ENCODE measurements at regions not wholly inside any gene's neighbourhood (a gene's known extent, or its start where the extent isn't known, plus 50 kb on each side); places are given as distances from the start of the nearest gene placed in this dataset.

DNA sequence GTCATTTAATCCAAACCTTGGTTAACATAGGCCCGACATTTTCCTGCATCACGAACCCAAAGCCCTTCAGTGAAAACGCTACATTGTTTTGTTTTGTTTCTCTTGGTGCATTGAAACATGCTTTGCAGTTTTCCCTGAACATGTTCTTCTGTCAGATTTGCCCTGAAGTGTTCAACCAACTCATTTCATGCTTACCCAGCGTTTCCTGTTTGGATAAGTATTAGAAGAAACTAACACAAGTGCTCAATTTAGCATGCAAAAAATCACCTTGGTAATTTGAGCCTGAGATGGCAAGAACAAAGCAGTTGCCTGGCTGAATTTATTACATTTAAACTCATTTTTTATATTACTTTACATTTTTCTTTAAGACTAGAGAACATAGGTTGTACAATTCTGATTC lies 160.1 kb upstream of the VCX3A start:
- DNase-seq (ENCODE audit: low read depth, low spot score) (no peak), FAIRE-seq (no peak)
- no peak for TF ChIP-seq EZH2 (IDR thresholded peaks at IDR 0.05; ENCODE audit: low read length)
- TF ChIP-seq, protein P1, sequence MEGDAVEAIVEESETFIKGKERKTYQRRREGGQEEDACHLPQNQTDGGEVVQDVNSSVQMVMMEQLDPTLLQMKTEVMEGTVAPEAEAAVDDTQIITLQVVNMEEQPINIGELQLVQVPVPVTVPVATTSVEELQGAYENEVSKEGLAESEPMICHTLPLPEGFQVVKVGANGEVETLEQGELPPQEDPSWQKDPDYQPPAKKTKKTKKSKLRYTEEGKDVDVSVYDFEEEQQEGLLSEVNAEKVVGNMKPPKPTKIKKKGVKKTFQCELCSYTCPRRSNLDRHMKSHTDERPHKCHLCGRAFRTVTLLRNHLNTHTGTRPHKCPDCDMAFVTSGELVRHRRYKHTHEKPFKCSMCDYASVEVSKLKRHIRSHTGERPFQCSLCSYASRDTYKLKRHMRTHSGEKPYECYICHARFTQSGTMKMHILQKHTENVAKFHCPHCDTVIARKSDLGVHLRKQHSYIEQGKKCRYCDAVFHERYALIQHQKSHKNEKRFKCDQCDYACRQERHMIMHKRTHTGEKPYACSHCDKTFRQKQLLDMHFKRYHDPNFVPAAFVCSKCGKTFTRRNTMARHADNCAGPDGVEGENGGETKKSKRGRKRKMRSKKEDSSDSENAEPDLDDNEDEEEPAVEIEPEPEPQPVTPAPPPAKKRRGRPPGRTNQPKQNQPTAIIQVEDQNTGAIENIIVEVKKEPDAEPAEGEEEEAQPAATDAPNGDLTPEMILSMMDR (optimal IDR thresholded peaks at IDR 0.05 in 1 of 3, IDR thresholded peaks at IDR 0.05 in 1 of 3, conservative IDR thresholded peaks at IDR 0.05 in 1 of 3; ENCODE audit: extremely low read depth in 1 of 3, insufficient read depth in 2 of 3, low read length in 3 of 3): no peak
- H4K20me1 ChIP-seq (ENCODE audit: control insufficient read depth, extremely low read depth, insufficient read depth, low read length): no peaks in the 10 kb centered on the region
- no peaks in the 10 kb centered on the region for H3K9me3 ChIP-seq (ENCODE audit: control insufficient read depth, low read depth, low read length)
- H3K4me2 ChIP-seq (ENCODE audit: control insufficient read depth, extremely low read depth, insufficient read depth, low read depth, low read length): no peak overlapping the region
- H3K9me1 ChIP-seq (ENCODE audit: control insufficient read depth, extremely low read depth, insufficient read depth, low read length): no peaks in the 10 kb centered on the region
- H3K27me3 ChIP-seq (ENCODE audit: control insufficient read depth, extremely low read depth, insufficient read depth, low read length): no peaks in the 10 kb centered on the region
- H3K36me3 ChIP-seq (ENCODE audit: control insufficient read depth in 2 of 2, extremely low read depth in 1 of 2, insufficient read depth in 2 of 2, low read length in 2 of 2): no peaks in the 10 kb centered on the region
- H3K4me1 ChIP-seq (ENCODE audit: control insufficient read depth, extremely low read depth, insufficient read depth, low read length): no peaks in the 10 kb centered on the region
- no peak overlapping the region for H3K27ac ChIP-seq (ENCODE audit: control insufficient read depth, insufficient read depth, low read length)
- no peak overlapping the region for H3K9ac ChIP-seq (ENCODE audit: control insufficient read depth, extremely low read depth, insufficient read depth, low read length)
- no peaks in the 10 kb centered on the region for H3K79me2 ChIP-seq (ENCODE audit: control insufficient read depth, insufficient read depth, low read length)
- no peak overlapping the region for H3K4me3 ChIP-seq (ENCODE audit: control insufficient read depth in 2 of 3, extremely low read depth in 1 of 3, insufficient read depth in 2 of 3, low read depth in 1 of 3, low read length in 3 of 3)
- no peak overlapping the region for H2AFZ ChIP-seq (ENCODE audit: control insufficient read depth, low read length)
- dilution Hi-C loops (cut with MboI; ENCODE audit: extremely low pct_ligation_motif_present, low sequenced_read_pairs): no loop called here

DNA sequence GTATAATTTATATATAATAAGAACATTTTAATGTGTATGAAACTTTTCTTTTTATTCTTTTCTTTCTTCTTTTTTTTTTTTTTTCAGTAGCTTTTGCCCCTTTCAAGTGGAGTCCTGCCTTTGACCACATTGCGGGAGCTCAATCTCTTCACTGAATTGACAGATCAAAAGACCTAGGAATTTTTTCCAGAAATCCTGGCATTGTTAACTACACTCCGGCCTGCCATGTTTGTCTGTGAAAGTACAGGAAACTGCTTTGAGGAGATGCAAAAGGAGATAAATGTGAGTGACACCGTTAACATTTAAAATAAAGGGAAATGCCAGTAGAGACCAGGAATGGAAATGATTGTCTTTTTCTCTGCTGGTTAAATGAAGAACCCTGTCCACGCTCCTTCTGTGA lies 159.3 kb upstream of the VCX3A start:
- Histone ChIP-seq H4K20me1 (ENCODE audit: control insufficient read depth, extremely low read depth, insufficient read depth, low read length) (no peaks in the 10 kb centered on the region), H2AFZ (ENCODE audit: control insufficient read depth, low read length) (no peak overlapping the region), H3K4me3 (ENCODE audit: control insufficient read depth in 2 of 3, extremely low read depth in 1 of 3, insufficient read depth in 2 of 3, low read depth in 1 of 3, low read length in 3 of 3) (no peak overlapping the region), H3K36me3 (ENCODE audit: control insufficient read depth in 2 of 2, extremely low read depth in 1 of 2, insufficient read depth in 2 of 2, low read length in 2 of 2) (no peaks in the 10 kb centered on the region), H3K27ac (ENCODE audit: control insufficient read depth, insufficient read depth, low read length) (no peak overlapping the region), H3K9ac (ENCODE audit: control insufficient read depth, extremely low read depth, insufficient read depth, low read length) (no peak overlapping the region), H3K27me3 (ENCODE audit: control insufficient read depth, extremely low read depth, insufficient read depth, low read length) (no peaks in the 10 kb centered on the region), H3K79me2 (ENCODE audit: control insufficient read depth, insufficient read depth, low read length) (no peaks in the 10 kb centered on the region), H3K9me1 (ENCODE audit: control insufficient read depth, extremely low read depth, insufficient read depth, low read length) (no peaks in the 10 kb centered on the region), H3K4me1 (ENCODE audit: control insufficient read depth, extremely low read depth, insufficient read depth, low read length) (no peaks in the 10 kb centered on the region), H3K4me2 (ENCODE audit: control insufficient read depth, extremely low read depth, insufficient read depth, low read depth, low read length) (no peak overlapping the region), H3K9me3 (ENCODE audit: control insufficient read depth, low read depth, low read length) (no peaks in the 10 kb centered on the region)
- dilution Hi-C loops (cut with MboI; ENCODE audit: extremely low pct_ligation_motif_present, low sequenced_read_pairs): no loop called here
- no peak for TF ChIP-seq EZH2 (IDR thresholded peaks at IDR 0.05; ENCODE audit: low read length)
- TF ChIP-seq, protein P1 (optimal IDR thresholded peaks at IDR 0.05 in 1 of 3, IDR thresholded peaks at IDR 0.05 in 1 of 3, conservative IDR thresholded peaks at IDR 0.05 in 1 of 3; ENCODE audit: extremely low read depth in 1 of 3, insufficient read depth in 2 of 3, low read length in 3 of 3): no peak
- FAIRE-seq (no peak), DNase-seq (ENCODE audit: low read depth, low spot score) (no peak)

All from keratinocyte (primary cell).